Stimulated activated naive CD8-positive, alpha-beta T cell treated with anti-CD3 and anti-CD28 coated beads, Interleukin-15, amount 100 ng/mL, for 72 hours (primary cell): ENCODE measurements at regions not wholly inside any gene's neighbourhood (a gene's known extent, or its start where the extent isn't known, plus 50 kb on each side); places are given as distances from the start of the nearest gene placed in this dataset.

Experiments
- ATAC-seq: fragments of 150-1000 bp; cut with Tn5 transposase; 2 replicates; pipeline ENCODE4 v1.10.0; 2021; ENCODE audit warnings: mild to moderate bottlenecking, moderate library complexity
- DNase-seq, 2 donors: peaks; one replicate each; pipeline ENCODE4 v3.0.0; 2021 to 2022
- H3K27ac Mint-ChIP-seq, 2 donors: one replicate each; pipeline ENCODE4 v1.8.0; 2022; ENCODE audit warnings: mild to moderate bottlenecking in 2 of 2, mixed read lengths in 2 of 2, moderate library complexity in 2 of 2
- H3K27me3 Mint-ChIP-seq: one replicate; pipeline ENCODE4 v1.8.0; 2022; ENCODE audit warnings: mixed read lengths
- H3K4me1 Mint-ChIP-seq: one replicate; pipeline ENCODE4 v1.8.0; 2022; ENCODE audit warnings: mild to moderate bottlenecking, mixed read lengths
- H3K4me3 Mint-ChIP-seq, 2 donors: one replicate each; pipeline ENCODE4 v1.8.0; 2022; ENCODE audit warnings: mild to moderate bottlenecking in 2 of 2, mixed read lengths in 2 of 2, moderate library complexity in 1 of 2
- H3K9me3 Mint-ChIP-seq, 2 donors: one replicate each; pipeline ENCODE4 v1.8.0; 2022; ENCODE audit warnings: mixed read lengths in 2 of 2

- DNase-seq (no peak), ATAC-seq (no peak)
- peaks cover 5 to 8% of the 10 kb centered on the region in 2 donors for H3K9me3 Mint-ChIP-seq
- H3K27me3 Mint-ChIP-seq: no peaks in the 10 kb centered on the region
- no peak overlapping the region for H3K27ac Mint-ChIP-seq
- H3K4me3 Mint-ChIP-seq: no peak overlapping the region
- peaks cover 10% of the 10 kb centered on the region for H3K4me1 Mint-ChIP-seq
These were observed 78.7 kb upstream of the RASGEF1B start for GRCh38 chr4:81550388-81550859.

- H3K4me3 Mint-ChIP-seq: no peak overlapping the region
- peaks cover 5 to 8% of the 10 kb centered on the region in 2 donors for H3K9me3 Mint-ChIP-seq
- ATAC-seq (no peak), DNase-seq (no peak)
- H3K27me3 Mint-ChIP-seq: no peaks in the 10 kb centered on the region
- H3K27ac Mint-ChIP-seq: no peak overlapping the region
- peaks cover 7% of the 10 kb centered on the region for H3K4me1 Mint-ChIP-seq
These were observed 78.3 kb upstream of the RASGEF1B start for GRCh38 chr4:81549984-81550383.

DNA sequence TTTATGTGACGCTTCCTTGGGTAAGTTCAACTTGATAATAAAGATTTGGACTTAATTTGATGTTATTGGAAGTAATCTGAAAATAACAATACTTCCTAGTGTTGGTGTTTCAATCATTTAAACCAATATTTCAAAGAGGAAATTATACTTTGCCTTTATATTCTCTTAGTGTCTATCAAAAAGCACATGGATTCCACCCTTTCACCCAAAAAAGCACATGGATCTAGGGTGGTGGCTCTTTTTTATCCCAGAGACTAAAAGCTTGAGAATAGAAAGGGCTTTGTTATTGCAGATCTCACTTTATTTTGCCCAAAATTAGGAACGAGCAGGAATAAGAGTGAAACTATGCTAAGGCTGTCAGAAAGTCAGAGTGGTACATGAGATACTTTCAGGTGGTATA, 75.1 kb upstream of the RASGEF1B start:
- Mint-ChIP-seq H3K9me3 (peaks cover 18 to 21% of the 10 kb centered on the region in 2 donors), H3K27me3 (no peaks in the 10 kb centered on the region), H3K27ac (no peak overlapping the region), H3K4me3 (no peak overlapping the region), H3K4me1 (no peaks in the 10 kb centered on the region)
- no peak for ATAC-seq
- no peak for DNase-seq

DNA sequence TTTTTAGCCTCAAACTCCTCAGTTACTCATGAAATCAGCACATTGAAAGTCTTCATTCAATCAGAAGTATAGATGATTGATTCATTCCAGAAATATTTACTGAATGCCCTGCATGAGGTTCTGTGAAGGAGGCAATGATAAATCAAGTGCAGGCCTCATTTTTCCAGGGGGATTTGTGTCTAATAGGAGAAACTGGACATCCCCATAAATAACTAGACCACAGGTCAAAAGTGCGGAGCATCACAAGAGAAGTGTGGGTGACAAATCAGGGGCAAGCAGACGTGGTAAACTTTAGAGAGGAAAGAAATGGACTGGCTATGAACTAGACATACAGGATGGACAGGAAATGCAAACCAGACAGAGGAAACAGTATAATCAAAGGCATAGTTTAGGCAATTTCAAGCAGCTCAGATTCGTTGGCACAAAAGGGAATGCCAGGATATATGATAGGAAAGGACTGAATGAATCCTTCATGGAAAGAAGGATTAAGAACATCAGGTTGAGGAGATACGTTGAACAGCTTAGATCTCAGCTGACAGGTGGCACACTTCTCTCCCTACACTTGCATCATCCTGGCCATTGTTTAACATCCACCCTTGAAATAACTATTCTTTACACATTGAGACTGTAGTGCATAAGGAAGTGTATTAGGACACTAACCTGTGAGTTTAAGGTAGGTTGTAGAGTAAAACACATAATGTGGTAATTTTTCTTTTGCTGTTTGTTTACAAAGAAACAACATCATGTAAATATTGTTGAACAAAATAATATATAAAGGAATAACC, 69.6 kb upstream of the RASGEF1B start:
- no peak for ATAC-seq
- peak overlapping the region in 1 of 2 donors; percentile 54 for H3K27ac Mint-ChIP-seq
- no peak overlapping the region for H3K4me3 Mint-ChIP-seq
- peaks cover 18 to 24% of the 10 kb centered on the region in 2 donors for H3K9me3 Mint-ChIP-seq
- no peaks in the 10 kb centered on the region for H3K4me1 Mint-ChIP-seq
- no peak for DNase-seq
- H3K27me3 Mint-ChIP-seq: no peaks in the 10 kb centered on the region

DNA sequence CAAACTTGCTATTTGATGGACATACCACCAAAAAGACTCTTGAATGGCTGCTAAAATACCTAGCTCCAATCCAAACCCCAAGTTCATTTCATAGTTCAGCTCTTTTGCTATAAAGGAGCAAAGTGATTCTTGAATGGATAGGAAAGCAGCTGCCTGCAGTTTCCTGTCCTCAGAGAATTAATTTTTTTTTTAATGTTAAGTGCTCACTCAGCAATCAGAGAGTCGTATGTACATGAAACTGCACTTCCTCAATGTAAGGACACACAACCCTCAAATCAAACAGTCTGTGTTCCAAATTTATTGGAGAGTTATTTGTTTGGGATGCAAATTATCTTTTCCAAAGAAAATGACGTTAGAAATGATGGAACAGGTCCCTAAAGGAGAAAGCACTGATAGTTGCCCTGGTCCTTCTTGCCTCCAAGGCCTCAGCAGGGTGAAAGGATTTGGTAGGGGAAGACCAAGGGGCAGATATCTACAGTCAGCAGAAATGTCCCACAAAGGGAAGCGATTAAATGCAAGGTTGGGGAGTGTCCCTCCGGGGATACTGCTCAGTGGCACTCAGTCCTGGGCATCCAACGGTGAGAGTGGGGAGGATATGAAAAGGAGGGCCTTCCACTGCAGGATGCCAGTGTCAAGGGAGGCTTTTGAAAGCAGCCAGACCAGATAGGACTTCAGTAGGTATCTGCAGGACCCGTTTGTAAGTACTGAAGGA, 67.2 kb upstream of the RASGEF1B start:
- peaks cover 16 to 28% of the 10 kb centered on the region in 2 donors for H3K9me3 Mint-ChIP-seq
- no peak overlapping the region for H3K4me3 Mint-ChIP-seq
- no peaks in the 10 kb centered on the region for H3K27me3 Mint-ChIP-seq
- DNase-seq (no peak), ATAC-seq (no peak)
- no peak overlapping the region for H3K27ac Mint-ChIP-seq
- H3K4me1 Mint-ChIP-seq: no peaks in the 10 kb centered on the region

DNA sequence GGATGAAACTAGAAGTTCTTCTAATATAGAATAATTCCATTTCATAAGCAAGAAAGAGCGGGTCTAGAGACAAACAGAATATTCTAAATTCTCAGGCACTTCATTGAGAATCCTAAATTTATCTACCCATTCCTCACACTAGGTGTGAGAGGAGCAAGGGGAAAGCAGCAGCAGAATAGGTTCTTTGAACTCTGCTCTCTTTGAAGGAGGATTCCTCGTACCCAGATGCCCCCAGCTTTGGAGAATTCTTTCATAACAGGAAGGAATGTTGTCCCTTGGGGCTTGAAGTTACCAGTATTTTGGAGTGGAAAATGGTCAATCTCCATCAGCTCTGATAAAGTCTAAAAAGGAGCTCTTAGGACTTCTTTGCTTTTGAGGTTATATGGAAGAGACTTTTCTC, 59.7 kb upstream of the RASGEF1B start:
- Mint-ChIP-seq H3K27ac (no peak overlapping the region), H3K9me3 (peaks cover 11 to 47% of the 10 kb centered on the region in 2 donors), H3K4me3 (no peak overlapping the region), H3K4me1 (no peaks in the 10 kb centered on the region), H3K27me3 (no peaks in the 10 kb centered on the region)
- no peak for DNase-seq
- ATAC-seq: no peak

GRCh38 chr4:81528979-81529378, 57.3 kb upstream of the RASGEF1B start:
- Mint-ChIP-seq H3K27me3 (no peaks in the 10 kb centered on the region), H3K27ac (no peak overlapping the region), H3K9me3 (peaks cover 19 to 45% of the 10 kb centered on the region in 2 donors), H3K4me1 (no peaks in the 10 kb centered on the region), H3K4me3 (no peak overlapping the region)
- DNase-seq (no peak), ATAC-seq (no peak)

GRCh38 chr4:81528200-81528599, 56.5 kb upstream of the RASGEF1B start:
- ATAC-seq: no peak
- H3K27ac Mint-ChIP-seq: no peak overlapping the region
- H3K9me3 Mint-ChIP-seq: peaks cover 19 to 40% of the 10 kb centered on the region in 2 donors
- no peaks in the 10 kb centered on the region for H3K27me3 Mint-ChIP-seq
- no peaks in the 10 kb centered on the region for H3K4me1 Mint-ChIP-seq
- no peak overlapping the region for H3K4me3 Mint-ChIP-seq
- DNase-seq: no peak

GRCh38 chr4:81527709-81528108, 56.0 kb upstream of the RASGEF1B start:
- H3K4me1 Mint-ChIP-seq: no peaks in the 10 kb centered on the region
- H3K4me3 Mint-ChIP-seq: no peak overlapping the region
- ATAC-seq (no peak), DNase-seq (no peak)
- H3K27ac Mint-ChIP-seq: no peak overlapping the region
- peaks cover 19 to 40% of the 10 kb centered on the region in 2 donors for H3K9me3 Mint-ChIP-seq
- no peaks in the 10 kb centered on the region for H3K27me3 Mint-ChIP-seq

- DNase-seq: no peak
- Mint-ChIP-seq H3K27ac (no peak overlapping the region), H3K9me3 (peaks cover 19 to 40% of the 10 kb centered on the region in 2 donors), H3K4me3 (no peak overlapping the region), H3K27me3 (no peaks in the 10 kb centered on the region), H3K4me1 (no peaks in the 10 kb centered on the region)
- no peak for ATAC-seq
These were observed 55.4 kb upstream of the RASGEF1B start for GRCh38 chr4:81527115-81527514.

- DNase-seq: no peak
- no peak overlapping the region for H3K4me3 Mint-ChIP-seq
- H3K9me3 Mint-ChIP-seq: peaks cover 19 to 40% of the 10 kb centered on the region in 2 donors
- no peak overlapping the region for H3K27ac Mint-ChIP-seq
- no peaks in the 10 kb centered on the region for H3K4me1 Mint-ChIP-seq
- ATAC-seq: no peak
- H3K27me3 Mint-ChIP-seq: no peaks in the 10 kb centered on the region
These were observed 55.0 kb upstream of the RASGEF1B start for GRCh38 chr4:81526706-81527105.

DNA sequence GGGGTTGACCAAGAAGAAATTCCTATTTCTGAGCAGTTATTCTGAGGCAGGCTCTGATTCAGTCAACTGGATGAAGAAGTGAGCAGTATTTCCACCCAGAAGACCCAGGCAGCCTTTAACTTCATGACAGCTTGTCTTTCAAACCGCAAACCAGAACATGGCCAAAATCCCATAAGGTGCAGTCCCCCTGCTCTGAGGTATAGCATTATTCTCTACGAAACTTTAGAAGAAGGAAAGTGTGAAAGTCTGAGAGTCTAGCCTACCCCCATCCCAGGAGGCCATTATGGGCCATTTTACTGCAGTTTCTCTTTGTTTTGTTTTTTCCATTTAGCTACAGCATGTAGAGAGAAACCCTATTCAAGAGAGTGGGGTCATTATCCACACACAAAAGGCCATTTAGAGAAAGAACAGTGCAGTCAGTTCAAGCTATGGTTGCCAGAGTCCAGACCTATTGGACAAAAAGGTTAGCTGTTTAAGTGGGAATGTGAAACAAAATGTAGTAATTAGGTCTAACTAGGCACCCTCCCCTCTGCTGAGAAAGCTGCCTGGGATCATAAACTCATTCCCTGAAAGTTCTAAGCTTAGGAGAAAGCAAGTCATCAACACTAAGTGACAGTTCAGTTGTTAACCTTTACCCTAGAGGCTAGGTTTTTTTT, 52.1 kb upstream of the RASGEF1B start:
- ATAC-seq (peak; percentile 45), DNase-seq (no peak)
- peaks cover 1% of the 10 kb centered on the region for H3K4me1 Mint-ChIP-seq
- no peak overlapping the region for H3K4me3 Mint-ChIP-seq
- H3K27ac Mint-ChIP-seq: no peak overlapping the region
- no peaks in the 10 kb centered on the region for H3K27me3 Mint-ChIP-seq
- H3K9me3 Mint-ChIP-seq: peaks cover 15 to 34% of the 10 kb centered on the region in 2 donors

GRCh38 chr4:81522711-81523110, 51.0 kb upstream of the RASGEF1B start:
- Mint-ChIP-seq H3K27me3 (no peaks in the 10 kb centered on the region), H3K4me3 (no peak overlapping the region)

DNA sequence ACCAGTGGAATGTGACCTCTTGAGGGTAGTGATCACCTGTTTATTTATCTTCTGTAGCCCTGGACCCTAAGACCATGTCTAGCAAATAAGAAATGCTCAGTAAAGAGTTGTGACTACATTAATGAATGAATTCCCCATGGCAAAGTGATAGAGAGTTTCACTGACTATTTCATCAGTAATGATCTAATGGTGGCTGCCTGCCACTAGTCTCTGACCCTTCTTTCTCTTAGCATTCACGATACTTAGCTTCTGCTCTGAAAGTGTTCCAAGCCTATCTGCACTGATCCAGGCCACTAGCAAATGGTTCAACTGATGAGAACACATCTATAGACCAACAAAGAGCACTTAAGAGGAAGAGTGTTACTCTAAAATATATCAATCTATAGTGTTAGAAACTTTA, 50.0 kb upstream of the RASGEF1B start:
- no peak overlapping the region for H3K4me3 Mint-ChIP-seq
- H3K9me3 Mint-ChIP-seq: peaks cover 14% of the 10 kb centered on the region in 2 donors
- ATAC-seq: no peak
- no peaks in the 10 kb centered on the region for H3K27me3 Mint-ChIP-seq
- H3K4me1 Mint-ChIP-seq: peaks cover 6% of the 10 kb centered on the region
- no peak overlapping the region for H3K27ac Mint-ChIP-seq
- no peak for DNase-seq

More at GRCh38 chr4:81522711-81523110, 51.0 kb upstream of the RASGEF1B start:
- Mint-ChIP-seq H3K9me3 (peaks cover 11 to 24% of the 10 kb centered on the region in 2 donors), H3K27ac (no peak overlapping the region), H3K4me1 (peaks cover 6% of the 10 kb centered on the region)
- DNase-seq (no peak), ATAC-seq (no peak)
